Suprapubic skin (tissue), 4 donors: ENCODE measurements at regions not wholly inside any gene's neighbourhood (a gene's known extent, or its start where the extent isn't known, plus 50 kb on each side); places are given as distances from the start of the nearest gene placed in this dataset.

ENCODE experiments used
- EP300 ChIP-seq: sonication (generic); formaldehyde crosslinking; IDR thresholded peaks from one replicate; pipeline ENCODE4 v1.6.1; 2017; ENCODE audit warnings: antibody characterized with exemption
- POLR2A ChIP-seq, 2 donors: fragments of 450-650 bp; IDR thresholded peaks; one replicate each; pipeline ENCODE4 v1.6.1; 2017; ENCODE audit warnings: antibody characterized with exemption in 2 of 2, mild to moderate bottlenecking in 2 of 2, moderate library complexity in 2 of 2
- POLR2AphosphoS5 ChIP-seq, 3 donors: sonication (generic); formaldehyde crosslinking; IDR thresholded peaks; one replicate each; pipeline ENCODE4 v1.6.1; 2017; ENCODE audit warnings: antibody characterized with exemption in 3 of 3
- TF ChIP-seq, protein P1 (sequence below), 2 donors: fragments of 200-600 bp in 1 of 2; fragments of 450-650 bp in 1 of 2; sonication (generic) in 1 of 2; IDR thresholded peaks; one replicate each; pipeline ENCODE4 v1.5.1; 2016 to 2019; ENCODE audit warnings: antibody characterized with exemption in 2 of 2, mild to moderate bottlenecking in 1 of 2, moderate library complexity in 1 of 2

DNA sequence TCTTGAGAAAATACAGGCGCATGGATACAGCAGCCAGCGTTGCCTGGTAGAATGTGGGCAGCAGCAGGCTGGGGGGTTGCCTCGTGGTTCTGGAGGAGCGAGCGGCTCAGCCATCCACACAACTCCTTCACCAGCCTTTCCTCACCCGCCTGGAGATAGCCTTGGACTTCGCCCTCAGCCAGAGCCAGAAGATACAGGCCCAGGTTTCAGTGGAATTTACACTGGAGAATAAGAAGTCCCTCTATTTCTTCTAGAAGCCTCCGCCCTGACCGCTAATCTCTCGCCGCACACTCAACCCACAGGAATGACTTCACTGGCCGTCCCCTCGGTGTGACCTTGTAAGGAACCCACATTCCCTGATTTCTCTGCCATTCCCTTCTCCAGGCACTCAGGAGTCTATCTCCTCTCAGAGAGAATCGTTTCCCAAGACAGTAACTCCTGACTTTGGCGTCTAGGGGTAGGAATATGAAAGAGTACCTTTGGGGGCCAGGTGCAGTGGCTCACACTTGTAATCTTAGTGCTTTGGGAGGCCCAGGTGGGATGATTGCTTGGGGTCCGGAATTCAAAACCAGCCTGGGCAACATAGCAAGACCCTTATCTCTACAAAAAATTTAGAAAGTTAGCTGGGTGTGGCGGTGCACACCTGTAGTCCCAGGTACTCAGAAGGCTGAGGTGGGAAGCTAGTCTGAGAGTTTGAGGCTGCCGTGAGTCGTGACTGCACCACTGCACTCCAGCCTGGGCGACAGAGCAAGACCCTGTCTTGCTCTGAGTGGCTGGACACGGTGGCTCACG lies 52.0 kb upstream of the ECHDC3 start:
- TF ChIP-seq EP300 (no peak), POLR2AphosphoS5 (IDR thresholded peaks at IDR 0.05) (no peak), POLR2A (IDR thresholded peaks at IDR 0.05) (no peak)
- TF ChIP-seq, protein P1, sequence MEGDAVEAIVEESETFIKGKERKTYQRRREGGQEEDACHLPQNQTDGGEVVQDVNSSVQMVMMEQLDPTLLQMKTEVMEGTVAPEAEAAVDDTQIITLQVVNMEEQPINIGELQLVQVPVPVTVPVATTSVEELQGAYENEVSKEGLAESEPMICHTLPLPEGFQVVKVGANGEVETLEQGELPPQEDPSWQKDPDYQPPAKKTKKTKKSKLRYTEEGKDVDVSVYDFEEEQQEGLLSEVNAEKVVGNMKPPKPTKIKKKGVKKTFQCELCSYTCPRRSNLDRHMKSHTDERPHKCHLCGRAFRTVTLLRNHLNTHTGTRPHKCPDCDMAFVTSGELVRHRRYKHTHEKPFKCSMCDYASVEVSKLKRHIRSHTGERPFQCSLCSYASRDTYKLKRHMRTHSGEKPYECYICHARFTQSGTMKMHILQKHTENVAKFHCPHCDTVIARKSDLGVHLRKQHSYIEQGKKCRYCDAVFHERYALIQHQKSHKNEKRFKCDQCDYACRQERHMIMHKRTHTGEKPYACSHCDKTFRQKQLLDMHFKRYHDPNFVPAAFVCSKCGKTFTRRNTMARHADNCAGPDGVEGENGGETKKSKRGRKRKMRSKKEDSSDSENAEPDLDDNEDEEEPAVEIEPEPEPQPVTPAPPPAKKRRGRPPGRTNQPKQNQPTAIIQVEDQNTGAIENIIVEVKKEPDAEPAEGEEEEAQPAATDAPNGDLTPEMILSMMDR (IDR thresholded peaks at IDR 0.05) = no peak
